Tibial nerve (tissue), 4 donors: ENCODE measurements at regions not wholly inside any gene's neighbourhood (a gene's known extent, or its start where the extent isn't known, plus 50 kb on each side); places are given as distances from the start of the nearest gene placed in this dataset.

Experiments used
- DNase-seq, 2 donors: peaks; one replicate each; pipeline ENCODE4 v3.0.0-alpha.2; 2019; ENCODE audit warnings: low spot score in 2 of 2
- H3K27ac ChIP-seq, 4 donors: fragments of 200-600 bp; sonication (generic) in 3 of 4; one replicate each; pipeline ENCODE4 v1.5.1; 2017 to 2019; ENCODE audit warnings: mild to moderate bottlenecking in 1 of 4
- H3K27me3 ChIP-seq, 2 donors: fragments of 200-600 bp; sonication (generic) in 1 of 2; one replicate each; pipeline versions ENCODE4 v1.5.1 to v1.6.0; 2017 to 2019
- H3K36me3 ChIP-seq, 3 donors: fragments of 200-600 bp; sonication (generic); one replicate each; pipeline ENCODE4 v1.5.1; 2018 to 2019
- H3K4me1 ChIP-seq, 4 donors: fragments of 200-600 bp; sonication (generic) in 3 of 4; one replicate each; pipeline ENCODE4 v1.5.1; 2017 to 2019
- H3K4me3 ChIP-seq, 4 donors: fragments of 200-600 bp; sonication (generic) in 3 of 4; one replicate each; pipeline ENCODE4 v1.5.1; 2017 to 2019; ENCODE audit warnings: mild to moderate bottlenecking in 1 of 4, moderate library complexity in 1 of 4
- H3K9me3 ChIP-seq, 4 donors: fragments of 200-600 bp; sonication (generic) in 3 of 4; one replicate each; pipeline ENCODE4 v1.5.1; 2017 to 2019
- EP300 ChIP-seq, 2 donors: sonication (generic); formaldehyde crosslinking; IDR thresholded peaks; one replicate each; pipeline ENCODE4 v1.6.1; 2017; ENCODE audit warnings: antibody characterized with exemption in 2 of 2, mild to moderate bottlenecking in 1 of 2
- POLR2A ChIP-seq, 2 donors: fragments of 450-650 bp; IDR thresholded peaks; one replicate each; pipeline ENCODE4 v1.6.1; 2017; ENCODE audit warnings: antibody characterized with exemption in 2 of 2, mild to moderate bottlenecking in 2 of 2, moderate library complexity in 2 of 2
- WGBS, 2 donors: methylation state at CpG; one replicate each; pipeline ENCODE4 v1.1.5; 2018; 5-methylcytosine and 5-hydroxymethylcytosine counted together
- TF ChIP-seq, protein P1 (sequence below), 5 experiments: fragments of 200-600 bp in 3 of 5; fragments of 450-650 bp in 2 of 5; sonication (generic) in 3 of 5; IDR thresholded peaks; one replicate each; pipeline ENCODE4 v1.5.1; 2016 to 2019; ENCODE audit warnings: antibody characterized with exemption in 5 of 5, mild to moderate bottlenecking in 3 of 5, moderate library complexity in 2 of 5

GRCh38 chr11:71101046-71101445, 151.3 kb downstream of the SHANK2 start:
- no peak overlapping the region for H3K4me3 ChIP-seq
- no peaks in the 10 kb centered on the region for H3K9me3 ChIP-seq
- no peak overlapping the region for H3K27ac ChIP-seq
- no peaks in the 10 kb centered on the region for H3K4me1 ChIP-seq
- no peaks in the 10 kb centered on the region for H3K27me3 ChIP-seq
- H3K36me3 ChIP-seq: no peaks in the 10 kb centered on the region
- TF ChIP-seq, protein P1, sequence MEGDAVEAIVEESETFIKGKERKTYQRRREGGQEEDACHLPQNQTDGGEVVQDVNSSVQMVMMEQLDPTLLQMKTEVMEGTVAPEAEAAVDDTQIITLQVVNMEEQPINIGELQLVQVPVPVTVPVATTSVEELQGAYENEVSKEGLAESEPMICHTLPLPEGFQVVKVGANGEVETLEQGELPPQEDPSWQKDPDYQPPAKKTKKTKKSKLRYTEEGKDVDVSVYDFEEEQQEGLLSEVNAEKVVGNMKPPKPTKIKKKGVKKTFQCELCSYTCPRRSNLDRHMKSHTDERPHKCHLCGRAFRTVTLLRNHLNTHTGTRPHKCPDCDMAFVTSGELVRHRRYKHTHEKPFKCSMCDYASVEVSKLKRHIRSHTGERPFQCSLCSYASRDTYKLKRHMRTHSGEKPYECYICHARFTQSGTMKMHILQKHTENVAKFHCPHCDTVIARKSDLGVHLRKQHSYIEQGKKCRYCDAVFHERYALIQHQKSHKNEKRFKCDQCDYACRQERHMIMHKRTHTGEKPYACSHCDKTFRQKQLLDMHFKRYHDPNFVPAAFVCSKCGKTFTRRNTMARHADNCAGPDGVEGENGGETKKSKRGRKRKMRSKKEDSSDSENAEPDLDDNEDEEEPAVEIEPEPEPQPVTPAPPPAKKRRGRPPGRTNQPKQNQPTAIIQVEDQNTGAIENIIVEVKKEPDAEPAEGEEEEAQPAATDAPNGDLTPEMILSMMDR (IDR thresholded peaks at IDR 0.05): no peak
- TF ChIP-seq EP300 (IDR thresholded peaks at IDR 0.05): no peak
- TF ChIP-seq POLR2A (IDR thresholded peaks at IDR 0.05): no peak
- DNase-seq: no peak
- WGBS, 2 donors: 82% methylated on average over 7 of the region's 7 CpGs

- TF ChIP-seq, protein P1 (IDR thresholded peaks at IDR 0.05): no peak
- no peak overlapping the region for H3K4me3 ChIP-seq
- DNase-seq: no peak
- no peaks in the 10 kb centered on the region for H3K27me3 ChIP-seq
- H3K27ac ChIP-seq: no peak overlapping the region
- WGBS, 2 donors: 78 to 79% methylated on average over 11 of the region's 11 CpGs
- H3K36me3 ChIP-seq: no peaks in the 10 kb centered on the region
- no peaks in the 10 kb centered on the region for H3K9me3 ChIP-seq
- no peaks in the 10 kb centered on the region for H3K4me1 ChIP-seq
Measured at GRCh38 chr11:71098776-71099175, 153.6 kb downstream of the SHANK2 start.

DNA sequence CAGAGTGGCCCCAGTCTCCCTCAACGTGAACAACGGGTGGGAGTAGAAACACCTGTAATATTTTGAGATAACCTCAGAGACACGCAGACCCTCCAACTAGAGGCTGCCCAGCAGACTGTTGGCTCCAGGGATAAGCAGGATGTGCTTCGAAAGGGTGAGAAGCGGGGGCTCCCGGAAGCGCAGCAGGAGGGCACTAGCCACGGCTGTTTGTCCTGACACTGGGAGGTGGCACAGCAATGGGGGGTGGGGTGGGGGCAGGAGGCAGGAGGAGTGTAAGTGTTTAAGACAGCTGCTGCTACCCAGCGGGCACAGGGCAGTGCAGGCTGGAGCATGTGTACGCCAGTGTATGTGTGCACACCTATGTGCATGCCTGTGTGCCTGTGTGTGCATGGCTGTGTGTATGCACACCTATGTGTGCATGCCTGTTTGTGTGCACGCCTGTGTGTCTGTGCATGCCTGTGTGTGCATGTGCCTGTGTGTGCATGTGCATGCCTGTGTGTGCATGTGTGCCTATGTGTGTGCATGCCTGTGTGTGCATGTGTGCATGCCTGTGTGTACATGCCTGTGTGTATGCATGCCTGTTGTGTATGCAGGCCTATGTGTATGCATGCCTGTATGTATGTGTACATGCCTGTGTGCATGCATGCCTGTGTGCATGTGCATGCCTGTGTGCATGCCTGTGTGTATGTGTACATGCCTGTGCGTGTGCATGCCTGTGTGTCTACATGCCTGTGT, 154.7 kb downstream of the SHANK2 start:
- no peaks in the 10 kb centered on the region for H3K27me3 ChIP-seq
- no peaks in the 10 kb centered on the region for H3K9me3 ChIP-seq
- TF ChIP-seq EP300 (IDR thresholded peaks at IDR 0.05) (no peak), POLR2A (IDR thresholded peaks at IDR 0.05) (no peak)
- TF ChIP-seq, protein P1 (IDR thresholded peaks at IDR 0.05): no peak
- DNase-seq: no peak
- no peaks in the 10 kb centered on the region for H3K36me3 ChIP-seq
- no peak overlapping the region for H3K27ac ChIP-seq
- H3K4me3 ChIP-seq: no peak overlapping the region
- no peaks in the 10 kb centered on the region for H3K4me1 ChIP-seq
- 80 to 83% methylated on average over 12 of the region's 12 CpGs for WGBS, 2 donors

DNA sequence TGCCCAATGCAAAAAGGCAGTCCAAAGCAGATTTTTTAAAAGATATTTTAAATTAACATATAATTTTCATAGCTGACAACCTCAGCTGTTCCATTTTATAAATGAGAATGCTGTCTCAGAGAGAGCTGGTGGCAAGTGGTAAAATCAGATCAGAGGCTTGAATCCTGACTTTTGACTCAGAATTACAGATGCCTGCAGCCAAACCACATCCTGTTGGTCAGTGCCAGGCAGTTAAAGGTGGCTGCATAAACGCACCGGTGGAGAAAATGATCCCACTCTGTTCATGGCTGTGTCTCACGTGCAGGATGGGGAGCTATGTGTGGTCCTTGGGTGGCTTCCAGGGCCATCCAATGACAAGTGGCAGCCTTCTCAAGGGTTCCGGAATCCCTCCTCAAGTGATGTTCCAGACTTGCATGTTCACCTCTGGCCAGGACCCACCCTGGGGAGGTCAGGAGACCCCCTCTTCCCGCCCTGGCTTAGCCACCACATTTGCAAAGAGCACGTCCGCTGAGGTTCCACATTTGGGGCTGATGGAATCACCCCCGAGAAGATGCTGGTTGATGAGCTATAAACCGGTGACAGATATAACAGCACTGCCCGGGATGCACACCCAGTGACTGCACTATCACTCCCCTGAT, 155.5 kb downstream of the SHANK2 start:
- Histone ChIP-seq H3K4me3 (no peak overlapping the region), H3K4me1 (no peaks in the 10 kb centered on the region), H3K36me3 (no peaks in the 10 kb centered on the region), H3K27me3 (no peaks in the 10 kb centered on the region), H3K27ac (no peak overlapping the region), H3K9me3 (no peaks in the 10 kb centered on the region)
- TF ChIP-seq POLR2A (IDR thresholded peaks at IDR 0.05): no peak
- TF ChIP-seq, protein P1 (IDR thresholded peaks at IDR 0.05): no peak
- no peak for TF ChIP-seq EP300 (IDR thresholded peaks at IDR 0.05)
- DNase-seq: no peak
- 65 to 67% methylated on average over 9 to 10 of the region's 10 CpGs for WGBS, 2 donors

- Histone ChIP-seq H3K9me3 (no peaks in the 10 kb centered on the region), H3K4me1 (no peaks in the 10 kb centered on the region), H3K4me3 (no peak overlapping the region), H3K27me3 (no peaks in the 10 kb centered on the region), H3K27ac (no peak overlapping the region), H3K36me3 (no peaks in the 10 kb centered on the region)
- no peak for DNase-seq
- TF ChIP-seq, protein P1 (IDR thresholded peaks at IDR 0.05): no peak
- no peak for TF ChIP-seq POLR2A (IDR thresholded peaks at IDR 0.05)
- TF ChIP-seq EP300 (IDR thresholded peaks at IDR 0.05): no peak
- WGBS, 2 donors: 54 to 59% methylated on average over 9 of the region's 9 CpGs
Measured at GRCh38 chr11:71095294-71095850, 157.0 kb downstream of the SHANK2 start.
